ENCODE measurements at regions not wholly inside any gene's neighbourhood (a gene's known extent, or its start where the extent isn't known, plus 50 kb on each side); places are given as distances from the start of the nearest gene placed in this dataset.

DNA sequence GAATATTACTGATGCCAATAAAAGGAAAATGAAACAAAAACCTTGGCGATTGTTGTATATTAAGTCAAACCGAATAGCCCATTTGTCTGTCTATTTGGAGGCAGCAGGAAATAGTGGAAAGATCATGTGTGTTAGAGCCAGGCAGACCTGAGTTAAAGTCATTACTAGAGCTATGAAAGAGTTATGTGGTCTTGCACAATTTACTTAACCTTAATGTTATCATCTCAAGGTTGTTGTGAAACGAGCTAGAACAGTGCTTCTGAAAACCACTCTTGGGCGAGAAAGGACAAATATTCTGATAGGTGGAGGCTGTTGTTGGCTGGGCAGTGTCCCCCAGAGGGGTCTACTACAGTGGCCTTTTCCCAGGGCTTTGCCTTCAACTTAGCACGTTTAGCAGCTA, 60.0 kb upstream of the NUP160 start:
- TF ChIP-seq POLR2A (IDR thresholded peaks at IDR 0.05) = no peak
- TF ChIP-seq, protein P1, sequence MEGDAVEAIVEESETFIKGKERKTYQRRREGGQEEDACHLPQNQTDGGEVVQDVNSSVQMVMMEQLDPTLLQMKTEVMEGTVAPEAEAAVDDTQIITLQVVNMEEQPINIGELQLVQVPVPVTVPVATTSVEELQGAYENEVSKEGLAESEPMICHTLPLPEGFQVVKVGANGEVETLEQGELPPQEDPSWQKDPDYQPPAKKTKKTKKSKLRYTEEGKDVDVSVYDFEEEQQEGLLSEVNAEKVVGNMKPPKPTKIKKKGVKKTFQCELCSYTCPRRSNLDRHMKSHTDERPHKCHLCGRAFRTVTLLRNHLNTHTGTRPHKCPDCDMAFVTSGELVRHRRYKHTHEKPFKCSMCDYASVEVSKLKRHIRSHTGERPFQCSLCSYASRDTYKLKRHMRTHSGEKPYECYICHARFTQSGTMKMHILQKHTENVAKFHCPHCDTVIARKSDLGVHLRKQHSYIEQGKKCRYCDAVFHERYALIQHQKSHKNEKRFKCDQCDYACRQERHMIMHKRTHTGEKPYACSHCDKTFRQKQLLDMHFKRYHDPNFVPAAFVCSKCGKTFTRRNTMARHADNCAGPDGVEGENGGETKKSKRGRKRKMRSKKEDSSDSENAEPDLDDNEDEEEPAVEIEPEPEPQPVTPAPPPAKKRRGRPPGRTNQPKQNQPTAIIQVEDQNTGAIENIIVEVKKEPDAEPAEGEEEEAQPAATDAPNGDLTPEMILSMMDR (IDR thresholded peaks at IDR 0.05) = no peak
